ENCODE measurements at regions not wholly inside any gene's neighbourhood (a gene's known extent, or its start where the extent isn't known, plus 50 kb on each side); places are given as distances from the start of the nearest gene placed in this dataset.
"Not testable (repeated sequence)": the region's sequence is repeated elsewhere in the genome, so short reads cannot be mapped to it uniquely, and the experiment has no call there.

GRCh38 chrX:83749736-83750135, 111.2 kb upstream of the CYLC1 start:
- DNase-seq (ENCODE audit: low read depth); H3K4me3 ChIP-seq (ENCODE audit: control insufficient read depth, low read depth, low read length): not testable (repeated sequence)

DNA sequence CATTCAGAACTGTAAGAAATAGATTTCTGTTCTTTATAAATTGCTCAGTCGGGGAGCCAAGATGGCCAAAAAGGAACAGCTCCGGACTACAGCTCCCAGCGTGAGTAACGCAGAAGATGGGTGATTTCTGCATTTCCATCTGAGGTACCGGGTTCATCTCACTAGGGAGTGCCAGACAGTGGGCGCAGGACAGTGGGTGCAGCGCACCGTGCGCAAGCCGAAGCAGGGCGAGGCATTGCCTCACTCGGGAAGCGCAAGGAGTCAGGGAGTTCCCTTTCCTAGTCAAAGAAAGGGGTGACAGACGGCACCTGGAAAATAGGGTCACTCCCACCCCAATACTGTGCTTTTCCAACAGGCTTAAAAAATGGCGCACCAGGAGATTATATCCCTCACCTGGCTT, 110.5 kb upstream of the CYLC1 start:
- not testable (repeated sequence) for H3K4me3 ChIP-seq (ENCODE audit: control insufficient read depth, low read depth, low read length)

GRCh38 chrX:83759872-83760271, 101.1 kb upstream of the CYLC1 start:
- no peak overlapping the region for H3K4me3 ChIP-seq (ENCODE audit: control insufficient read depth, low read depth, low read length)
- TF ChIP-seq, protein P1, sequence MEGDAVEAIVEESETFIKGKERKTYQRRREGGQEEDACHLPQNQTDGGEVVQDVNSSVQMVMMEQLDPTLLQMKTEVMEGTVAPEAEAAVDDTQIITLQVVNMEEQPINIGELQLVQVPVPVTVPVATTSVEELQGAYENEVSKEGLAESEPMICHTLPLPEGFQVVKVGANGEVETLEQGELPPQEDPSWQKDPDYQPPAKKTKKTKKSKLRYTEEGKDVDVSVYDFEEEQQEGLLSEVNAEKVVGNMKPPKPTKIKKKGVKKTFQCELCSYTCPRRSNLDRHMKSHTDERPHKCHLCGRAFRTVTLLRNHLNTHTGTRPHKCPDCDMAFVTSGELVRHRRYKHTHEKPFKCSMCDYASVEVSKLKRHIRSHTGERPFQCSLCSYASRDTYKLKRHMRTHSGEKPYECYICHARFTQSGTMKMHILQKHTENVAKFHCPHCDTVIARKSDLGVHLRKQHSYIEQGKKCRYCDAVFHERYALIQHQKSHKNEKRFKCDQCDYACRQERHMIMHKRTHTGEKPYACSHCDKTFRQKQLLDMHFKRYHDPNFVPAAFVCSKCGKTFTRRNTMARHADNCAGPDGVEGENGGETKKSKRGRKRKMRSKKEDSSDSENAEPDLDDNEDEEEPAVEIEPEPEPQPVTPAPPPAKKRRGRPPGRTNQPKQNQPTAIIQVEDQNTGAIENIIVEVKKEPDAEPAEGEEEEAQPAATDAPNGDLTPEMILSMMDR (IDR thresholded peaks at IDR 0.05; ENCODE audit: control insufficient read depth, insufficient read depth, low read depth, low read length, missing control alignments), result peak; percentile 26
- no peak for DNase-seq (ENCODE audit: low read depth)

More for the DNA sequence above, 110.5 kb upstream of the CYLC1 start:
- not testable (repeated sequence) for DNase-seq (ENCODE audit: low read depth)

DNA sequence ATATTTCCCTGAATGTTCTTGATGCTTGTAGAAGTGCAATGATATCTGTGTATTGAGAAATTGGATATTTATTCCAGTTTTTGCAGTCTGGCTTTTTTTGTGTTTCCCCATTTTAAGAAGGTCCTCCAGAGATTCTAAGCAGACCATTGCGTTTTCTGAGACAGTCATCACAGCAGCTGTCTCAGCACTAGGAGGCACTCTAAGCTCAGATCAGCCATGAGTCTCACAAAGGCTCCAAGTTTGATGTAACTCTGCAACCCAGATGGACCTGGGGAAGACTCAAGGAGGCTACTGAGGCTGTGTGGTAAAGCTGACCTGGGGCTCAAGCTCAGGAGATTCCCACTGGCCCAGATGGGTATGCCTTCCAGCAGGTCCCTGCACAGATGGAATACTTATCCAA, 89.3 kb upstream of the CYLC1 start:
- H3K4me3 ChIP-seq (ENCODE audit: control insufficient read depth, low read depth, low read length), result no peak overlapping the region
- TF ChIP-seq, protein P1 (IDR thresholded peaks at IDR 0.05; ENCODE audit: control insufficient read depth, insufficient read depth, low read depth, low read length, missing control alignments), result no peak
- no peak for DNase-seq (ENCODE audit: low read depth)
